Hippocampal formation (tissue), 2 donors: ENCODE measurements at regions not wholly inside any gene's neighbourhood (a gene's known extent, or its start where the extent isn't known, plus 50 kb on each side); places are given as distances from the start of the nearest gene placed in this dataset.
"Not testable (repeated sequence)": the region's sequence is repeated elsewhere in the genome, so short reads cannot be mapped to it uniquely, and the experiment has no call there.

Experiments used
- DNase-seq, 2 donors: peaks; one replicate each; lab custom pipeline; 2025; lab: John Stamatoyannopoulos, UW

- DNase-seq = no peak
These were observed 465.5 kb upstream of the ACTBL2 start for GRCh38 chr5:57948091-57948490.

- DNase-seq = no peak
These were observed 464.6 kb upstream of the ACTBL2 start for GRCh38 chr5:57947181-57947580.

DNA sequence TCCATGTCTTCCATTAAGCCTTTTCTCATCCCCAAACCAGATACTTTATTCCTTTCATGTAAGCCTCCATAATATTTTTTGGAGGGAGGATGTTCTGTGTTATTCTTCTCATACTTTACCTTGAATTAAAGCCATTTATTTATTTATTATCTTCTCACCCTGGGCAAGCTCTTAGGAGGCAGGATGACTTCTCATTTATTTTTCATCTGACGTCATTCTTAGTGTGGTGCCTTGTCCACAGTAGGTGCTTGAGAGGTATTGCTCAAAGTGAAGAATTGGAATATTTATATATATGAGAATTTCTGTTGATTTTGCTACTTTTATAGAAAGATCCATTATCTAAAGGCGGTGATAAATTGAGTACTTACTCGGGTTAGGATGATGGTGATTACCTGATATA lies 458.3 kb upstream of the ACTBL2 start:
- no peak for DNase-seq

DNA sequence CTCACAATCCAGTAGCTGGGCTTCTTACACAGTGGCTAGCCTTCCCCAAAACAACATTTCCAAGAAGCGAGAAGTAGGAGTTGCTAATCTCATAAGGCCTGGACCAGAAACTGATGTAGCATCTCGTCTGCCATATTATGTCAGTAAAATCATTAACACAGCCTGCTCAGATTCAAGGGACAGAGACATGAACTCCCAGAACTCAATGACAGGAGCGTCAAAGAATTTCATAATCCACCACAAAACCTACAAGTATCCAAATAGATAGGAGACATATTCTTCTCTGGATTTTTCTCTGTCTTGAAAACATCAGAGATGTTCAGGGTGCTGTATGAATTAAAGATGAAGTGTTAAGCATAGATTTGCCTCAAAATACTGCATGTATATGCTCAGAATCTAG lies 457.6 kb upstream of the ACTBL2 start:
- DNase-seq = no peak

DNA sequence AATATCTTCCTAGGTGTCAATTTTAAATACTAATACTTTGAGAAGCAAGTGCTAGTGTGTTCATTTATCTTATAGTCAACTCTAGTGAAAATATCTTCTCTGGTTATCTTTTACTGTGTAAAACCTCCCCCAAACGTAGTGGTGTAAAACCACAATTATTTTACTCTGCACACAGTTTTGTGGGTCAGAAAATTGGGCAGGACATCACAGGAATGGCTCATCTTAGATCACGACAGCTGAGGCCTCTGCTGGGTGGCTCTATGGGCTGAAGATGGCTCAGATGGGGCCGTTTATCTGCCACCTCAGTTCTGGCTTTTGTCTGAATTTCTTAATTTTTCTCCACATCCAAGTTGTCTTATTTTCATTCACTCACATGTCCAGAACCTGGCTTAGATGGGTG lies 457.2 kb upstream of the ACTBL2 start:
- no peak for DNase-seq

DNA sequence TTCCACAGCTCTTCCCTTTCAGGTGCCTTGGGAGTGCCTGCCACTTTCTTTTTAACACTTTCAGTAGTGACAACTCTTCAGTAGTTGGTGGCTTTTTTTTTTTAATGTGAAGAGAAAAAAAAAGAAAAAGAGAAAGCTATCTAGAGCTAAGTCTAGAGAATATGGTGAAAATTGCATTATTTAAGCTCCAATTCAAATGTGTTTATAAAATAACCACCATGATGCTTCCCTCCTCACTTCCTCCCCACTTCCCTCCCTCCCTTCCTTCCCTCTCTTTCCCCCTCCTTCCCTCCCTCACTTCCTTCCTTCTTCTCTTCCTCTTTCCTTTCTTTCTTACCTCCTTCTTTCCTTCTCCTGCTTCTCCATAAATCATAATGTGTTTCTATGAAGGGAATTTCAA lies 456.7 kb upstream of the ACTBL2 start:
- no peak for DNase-seq

DNA sequence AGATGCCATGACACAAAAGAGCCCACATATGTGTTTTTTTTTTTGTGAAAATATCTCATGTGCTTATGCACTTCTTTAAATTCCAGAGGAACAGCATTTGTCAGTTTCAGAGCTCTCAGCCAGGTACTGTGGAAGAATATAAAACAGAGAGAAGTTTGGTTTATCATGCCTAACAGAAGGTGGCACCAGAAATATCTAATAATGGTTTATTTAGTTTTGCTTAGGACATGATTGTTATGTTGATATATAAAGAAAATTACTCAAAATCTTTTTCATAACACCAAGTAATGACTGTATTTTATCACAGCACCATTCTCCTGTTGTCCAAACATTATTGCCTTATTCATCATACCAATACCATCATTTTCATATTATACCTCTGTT lies 455.6 kb upstream of the ACTBL2 start:
- no peak for DNase-seq

- DNase-seq = no peak
These were observed 455.0 kb upstream of the ACTBL2 start for GRCh38 chr5:57937501-57938173.

- DNase-seq = no peak
These were observed 454.4 kb upstream of the ACTBL2 start for GRCh38 chr5:57937025-57937424.

- DNase-seq = no peak
These were observed 450.1 kb upstream of the ACTBL2 start for GRCh38 chr5:57932761-57933160.

DNA sequence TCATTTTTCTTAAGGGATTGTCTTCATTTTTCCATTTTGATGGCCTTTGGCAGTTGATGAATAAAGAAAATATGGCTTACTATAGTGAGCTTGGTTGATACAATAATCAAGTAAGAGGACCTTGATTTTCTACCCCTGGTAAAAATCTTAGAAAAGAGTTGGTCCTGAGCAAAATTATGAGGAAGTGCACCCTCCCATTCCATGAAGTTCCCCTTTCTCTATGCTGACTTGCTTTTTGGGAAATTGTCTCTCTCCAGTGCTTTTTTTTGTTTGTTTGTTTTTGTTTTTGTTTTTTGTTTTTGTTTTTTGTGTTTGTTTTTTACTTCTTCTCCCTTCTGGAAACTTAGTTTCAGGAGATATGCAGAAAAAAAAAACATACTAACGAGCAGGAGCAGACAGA lies 449.2 kb upstream of the ACTBL2 start:
- DNase-seq = no peak

DNA sequence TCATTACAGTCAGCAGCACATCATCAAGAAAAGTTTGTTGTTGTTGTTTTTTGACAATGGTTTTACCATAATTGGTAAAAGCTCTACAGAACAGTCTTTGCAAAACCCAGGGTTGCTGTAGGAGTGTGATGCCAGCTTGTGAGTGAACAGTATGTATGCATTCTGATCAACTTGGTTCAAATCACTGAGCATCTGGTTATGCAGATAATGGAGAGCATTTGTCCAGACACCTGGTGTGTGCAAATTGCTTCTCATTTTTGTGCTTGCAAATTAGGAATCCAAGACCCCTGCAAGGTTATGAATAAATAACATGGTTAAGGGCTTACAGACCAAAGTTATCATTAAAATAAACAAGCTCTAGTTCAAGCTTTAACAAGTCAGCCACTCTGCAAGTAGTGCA lies 448.7 kb upstream of the ACTBL2 start:
- DNase-seq = no peak

DNA sequence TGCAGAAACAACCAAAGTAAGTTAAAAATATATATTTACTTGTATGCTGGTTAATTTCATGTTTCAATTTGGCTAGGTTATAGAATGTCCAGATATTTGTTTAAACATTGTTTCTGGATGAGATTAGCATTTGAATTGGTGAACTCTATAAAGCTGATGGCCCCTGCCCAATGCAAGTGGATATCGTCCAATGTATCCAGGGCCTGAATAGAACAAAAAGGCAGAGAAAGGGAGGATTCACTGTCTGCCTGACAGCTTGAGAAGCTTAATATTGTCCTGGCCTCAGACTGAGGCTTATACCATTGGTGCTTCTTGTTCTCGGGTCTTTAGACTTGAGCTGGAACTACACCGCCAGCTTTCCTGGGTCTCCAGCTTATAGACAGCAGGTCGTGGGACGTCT lies 446.7 kb upstream of the ACTBL2 start:
- DNase-seq = no peak

GRCh38 chr5:57923094-57923493 lies 440.5 kb upstream of the ACTBL2 start:
- not testable (repeated sequence) for DNase-seq

- DNase-seq = no peak
These were observed 434.4 kb upstream of the ACTBL2 start for GRCh38 chr5:57917004-57917403.

DNA sequence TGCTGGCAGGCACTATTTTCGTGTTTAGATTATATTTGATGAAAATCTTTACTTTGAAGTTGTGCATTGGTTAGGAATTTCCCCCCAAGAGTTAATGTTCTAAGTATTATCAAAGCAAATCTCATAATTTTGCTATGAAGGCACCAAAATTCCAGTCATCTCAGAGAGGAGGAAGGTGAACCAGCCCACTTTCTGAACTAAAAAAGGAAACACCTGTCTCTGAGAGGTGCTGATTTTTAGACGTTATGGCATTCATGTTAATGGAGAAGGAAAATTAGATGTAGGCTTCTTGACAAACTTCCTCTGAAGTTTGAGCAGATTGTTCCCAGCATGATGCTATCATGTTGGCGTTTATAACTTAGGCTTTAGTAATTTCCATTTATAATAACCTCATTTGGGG lies 432.9 kb upstream of the ACTBL2 start:
- DNase-seq = no peak

DNA sequence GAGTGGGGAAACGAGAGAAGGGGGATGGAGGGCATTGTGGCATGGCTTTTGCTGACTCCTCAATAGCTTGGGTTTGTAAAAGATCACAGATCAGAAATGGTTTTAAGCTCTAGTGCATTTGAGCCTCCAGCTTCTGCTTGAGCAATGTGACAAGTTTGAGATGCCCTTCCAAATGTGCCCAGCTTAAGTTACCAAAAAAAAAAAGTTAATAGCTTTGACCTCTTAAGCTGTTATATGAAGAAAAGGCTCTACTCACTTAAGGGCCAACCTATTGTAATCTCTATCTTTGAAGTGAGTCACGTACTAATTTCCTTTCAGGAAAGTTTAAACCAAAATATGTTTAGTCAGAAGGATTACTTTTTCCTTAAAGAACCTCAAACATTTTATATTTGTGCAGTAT lies 428.8 kb upstream of the ACTBL2 start:
- DNase-seq = no peak

- peak in 1 of 2 donors; percentile 3 for DNase-seq
These were observed 424.1 kb upstream of the ACTBL2 start for GRCh38 chr5:57906671-57907070.

GRCh38 chr5:57903458-57903857 lies 420.8 kb upstream of the ACTBL2 start:
- no peak for DNase-seq

- DNase-seq = no peak
These were observed 419.5 kb upstream of the ACTBL2 start for GRCh38 chr5:57902095-57902494.

GRCh38 chr5:57900381-57900944 lies 417.9 kb upstream of the ACTBL2 start:
- no peak for DNase-seq

GRCh38 chr5:57896576-57896975 lies 414.0 kb upstream of the ACTBL2 start:
- no peak for DNase-seq

DNA sequence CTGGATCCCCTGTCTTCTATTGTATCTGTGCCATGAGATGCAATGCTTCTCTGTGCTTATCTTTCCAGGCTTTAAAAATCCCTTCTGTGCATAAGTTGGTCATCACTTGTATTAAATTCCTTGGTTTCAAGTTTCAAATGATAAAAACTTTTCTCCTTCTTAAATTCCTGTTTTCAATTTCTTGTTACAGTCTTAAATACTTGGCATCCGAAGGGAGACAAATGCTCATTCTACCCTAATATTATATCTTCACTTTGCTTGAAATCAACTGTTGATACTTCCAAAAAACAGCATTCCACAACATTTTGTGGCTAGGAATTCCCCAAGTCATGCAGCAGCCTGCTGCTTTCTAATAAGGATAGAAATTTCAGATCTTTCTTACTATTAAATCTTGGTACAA lies 413.2 kb upstream of the ACTBL2 start:
- DNase-seq = no peak

- DNase-seq = no peak
These were observed 411.3 kb upstream of the ACTBL2 start for GRCh38 chr5:57893926-57894325.
